ENCODE measurements at regions not wholly inside any gene's neighbourhood (a gene's known extent, or its start where the extent isn't known, plus 50 kb on each side); places are given as distances from the start of the nearest gene placed in this dataset.

DNA sequence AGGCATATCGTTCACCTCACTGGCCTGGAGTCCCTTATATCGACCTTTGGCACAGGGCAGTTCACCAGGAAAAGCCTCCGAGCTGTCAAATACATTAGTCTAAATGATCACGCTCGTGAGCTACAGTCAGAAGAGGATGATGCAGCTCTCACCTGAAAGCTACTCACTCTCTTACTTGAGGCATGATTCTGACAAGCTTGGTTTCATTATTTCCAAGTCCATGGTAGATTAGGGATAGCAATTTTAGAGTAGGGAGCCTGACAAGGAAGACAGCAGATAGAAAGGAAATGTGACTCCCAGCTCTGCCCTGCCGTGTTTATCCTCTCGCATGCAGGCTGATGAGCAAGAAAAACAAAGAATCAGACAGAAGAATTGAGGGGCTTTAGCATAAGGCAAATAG lies 98.0 kb upstream of the MAP1B start:
- H3K9me3 ChIP-seq (ENCODE audit: insufficient read depth, low read depth, low read length), result no peaks in the 10 kb centered on the region

DNA sequence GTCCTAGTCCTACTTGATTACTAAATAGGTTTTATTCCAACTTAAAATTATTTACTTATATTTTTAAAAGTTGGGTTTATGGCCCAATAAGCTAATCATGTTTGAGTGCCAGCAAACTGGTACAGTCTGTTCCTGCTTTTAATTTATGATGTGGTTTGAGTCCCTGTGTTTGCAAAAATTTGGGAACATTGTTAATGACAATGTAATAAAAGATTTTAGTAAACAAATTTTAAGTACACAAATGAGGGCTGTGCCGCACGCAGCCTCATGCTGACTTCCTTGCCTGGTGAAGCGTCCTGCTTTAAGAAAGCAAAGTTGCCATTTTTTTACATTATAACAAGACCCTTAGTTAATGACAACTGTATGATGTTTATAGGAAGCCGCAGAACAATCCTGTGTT lies 96.8 kb upstream of the MAP1B start:
- Histone ChIP-seq H3F3A (ENCODE audit: low read depth) (no peaks in the 10 kb centered on the region), H3K4me2 (ENCODE audit: low read depth, low read length, poor library complexity, severe bottlenecking) (no peak overlapping the region), H3K9me3 (ENCODE audit: insufficient read depth, low read depth, low read length) (no peaks in the 10 kb centered on the region), H2AFZ (ENCODE audit: low read length) (no peak overlapping the region), H4K20me1 (ENCODE audit: insufficient read depth, low read length, poor library complexity, severe bottlenecking) (no peaks in the 10 kb centered on the region), H3K9me2 (replicated peaks; ENCODE audit: low read depth, low read length) (no peaks in the 10 kb centered on the region), H3K4me3 (ENCODE audit: low read length, poor library complexity, severe bottlenecking) (no peak overlapping the region), H3K9ac (ENCODE audit: low read depth, low read length, poor library complexity, severe bottlenecking) (no peak overlapping the region), H3K79me2 (ENCODE audit: insufficient read depth, low read length) (no peaks in the 10 kb centered on the region), H3K4me1 (ENCODE audit: insufficient read depth, low read length, poor library complexity, severe bottlenecking) (no peaks in the 10 kb centered on the region), H3K27me3 (ENCODE audit: insufficient read depth, low read length, poor library complexity, severe bottlenecking) (no peaks in the 10 kb centered on the region), H3K36me3 (ENCODE audit: insufficient read depth, low read length) (no peaks in the 10 kb centered on the region)
- TF ChIP-seq, protein P1, sequence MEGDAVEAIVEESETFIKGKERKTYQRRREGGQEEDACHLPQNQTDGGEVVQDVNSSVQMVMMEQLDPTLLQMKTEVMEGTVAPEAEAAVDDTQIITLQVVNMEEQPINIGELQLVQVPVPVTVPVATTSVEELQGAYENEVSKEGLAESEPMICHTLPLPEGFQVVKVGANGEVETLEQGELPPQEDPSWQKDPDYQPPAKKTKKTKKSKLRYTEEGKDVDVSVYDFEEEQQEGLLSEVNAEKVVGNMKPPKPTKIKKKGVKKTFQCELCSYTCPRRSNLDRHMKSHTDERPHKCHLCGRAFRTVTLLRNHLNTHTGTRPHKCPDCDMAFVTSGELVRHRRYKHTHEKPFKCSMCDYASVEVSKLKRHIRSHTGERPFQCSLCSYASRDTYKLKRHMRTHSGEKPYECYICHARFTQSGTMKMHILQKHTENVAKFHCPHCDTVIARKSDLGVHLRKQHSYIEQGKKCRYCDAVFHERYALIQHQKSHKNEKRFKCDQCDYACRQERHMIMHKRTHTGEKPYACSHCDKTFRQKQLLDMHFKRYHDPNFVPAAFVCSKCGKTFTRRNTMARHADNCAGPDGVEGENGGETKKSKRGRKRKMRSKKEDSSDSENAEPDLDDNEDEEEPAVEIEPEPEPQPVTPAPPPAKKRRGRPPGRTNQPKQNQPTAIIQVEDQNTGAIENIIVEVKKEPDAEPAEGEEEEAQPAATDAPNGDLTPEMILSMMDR (conservative IDR thresholded peaks at IDR 0.05; ENCODE audit: low read length), result no peak
- no peak for TF ChIP-seq EZH2phosphoT487 (IDR thresholded peaks at IDR 0.05; ENCODE audit: borderline replicate concordance)

More for the DNA sequence above, 98.0 kb upstream of the MAP1B start:
- H3K27me3 ChIP-seq (ENCODE audit: insufficient read depth, low read length, poor library complexity, severe bottlenecking), result no peaks in the 10 kb centered on the region
- no peaks in the 10 kb centered on the region for H3F3A ChIP-seq (ENCODE audit: low read depth)
- TF ChIP-seq, protein P1 (conservative IDR thresholded peaks at IDR 0.05; ENCODE audit: low read length), result no peak
- no peak for TF ChIP-seq EZH2phosphoT487 (IDR thresholded peaks at IDR 0.05; ENCODE audit: borderline replicate concordance)
- H3K4me3 ChIP-seq (ENCODE audit: low read length, poor library complexity, severe bottlenecking), result no peak overlapping the region
- H2AFZ ChIP-seq (ENCODE audit: low read length), result no peak overlapping the region
- no peaks in the 10 kb centered on the region for H4K20me1 ChIP-seq (ENCODE audit: insufficient read depth, low read length, poor library complexity, severe bottlenecking)
- H3K4me2 ChIP-seq (ENCODE audit: low read depth, low read length, poor library complexity, severe bottlenecking), result no peak overlapping the region
- no peaks in the 10 kb centered on the region for H3K36me3 ChIP-seq (ENCODE audit: insufficient read depth, low read length)
- no peaks in the 10 kb centered on the region for H3K9me2 ChIP-seq (replicated peaks; ENCODE audit: low read depth, low read length)
- H3K9ac ChIP-seq (ENCODE audit: low read depth, low read length, poor library complexity, severe bottlenecking), result no peak overlapping the region
- H3K79me2 ChIP-seq (ENCODE audit: insufficient read depth, low read length), result no peaks in the 10 kb centered on the region
- no peaks in the 10 kb centered on the region for H3K4me1 ChIP-seq (ENCODE audit: insufficient read depth, low read length, poor library complexity, severe bottlenecking)

DNA sequence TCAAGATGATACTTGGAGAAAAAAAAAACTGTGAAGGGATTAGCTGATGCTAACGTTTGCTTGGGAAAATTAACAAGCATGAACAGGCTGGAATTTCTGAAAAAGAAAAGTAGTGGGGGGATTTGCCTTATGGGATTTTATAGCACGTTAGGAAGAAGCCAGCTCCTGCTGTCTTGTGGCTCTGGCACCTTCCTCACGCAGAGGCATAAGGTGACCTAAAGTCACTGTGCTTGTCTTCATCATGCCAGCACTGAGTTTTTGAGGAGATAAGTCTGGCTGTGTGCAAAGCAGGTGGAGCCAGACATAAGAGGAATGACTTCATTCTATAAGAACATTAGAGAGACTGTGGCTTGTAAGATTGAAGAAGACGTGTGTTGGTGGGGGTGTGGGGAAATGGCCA lies 94.4 kb upstream of the MAP1B start:
- Histone ChIP-seq H3K9me2 (replicated peaks; ENCODE audit: low read depth, low read length) (no peaks in the 10 kb centered on the region), H3K4me1 (ENCODE audit: insufficient read depth, low read length, poor library complexity, severe bottlenecking) (no peaks in the 10 kb centered on the region), H4K20me1 (ENCODE audit: insufficient read depth, low read length, poor library complexity, severe bottlenecking) (no peaks in the 10 kb centered on the region), H3F3A (ENCODE audit: low read depth) (no peaks in the 10 kb centered on the region), H3K36me3 (ENCODE audit: insufficient read depth, low read length) (no peaks in the 10 kb centered on the region), H3K79me2 (ENCODE audit: insufficient read depth, low read length) (no peaks in the 10 kb centered on the region), H3K4me3 (ENCODE audit: low read length, poor library complexity, severe bottlenecking) (no peak overlapping the region), H3K9ac (ENCODE audit: low read depth, low read length, poor library complexity, severe bottlenecking) (no peak overlapping the region), H3K27me3 (ENCODE audit: insufficient read depth, low read length, poor library complexity, severe bottlenecking) (no peaks in the 10 kb centered on the region), H2AFZ (ENCODE audit: low read length) (no peak overlapping the region), H3K4me2 (ENCODE audit: low read depth, low read length, poor library complexity, severe bottlenecking) (no peak overlapping the region), H3K9me3 (ENCODE audit: insufficient read depth, low read depth, low read length) (no peaks in the 10 kb centered on the region)
- no peak for TF ChIP-seq EZH2phosphoT487 (IDR thresholded peaks at IDR 0.05; ENCODE audit: borderline replicate concordance)
- TF ChIP-seq, protein P1 (conservative IDR thresholded peaks at IDR 0.05; ENCODE audit: low read length), result no peak

Data from Loucy (cell line).